GM23338 (cell line): ENCODE measurements at regions not wholly inside any gene's neighbourhood (a gene's known extent, or its start where the extent isn't known, plus 50 kb on each side); places are given as distances from the start of the nearest gene placed in this dataset.
A peak's percentile ranks its signal among the peaks of the same experiment; 100 is the strongest.

Experiments used
- ATAC-seq: fragments of 200-7000 bp; cut with Tn5 transposase; 3 replicates; pipeline ENCODE4 v1.9.1; 2020
- DNase-seq: peaks from one replicate; pipeline ENCODE4 v3.0.0-alpha.2; 2015; ENCODE audit warnings: low spot score
- H2AFZ ChIP-seq: fragments of 200-600 bp; sonication (generic); 2 replicates; pipeline ENCODE4 v1.8.0; 2016; ENCODE audit warnings: antibody characterized with exemption, mild to moderate bottlenecking, moderate library complexity
- H3F3A ChIP-seq: fragments of 200-600 bp; sonication (generic); replicated peaks from 2 replicates; pipeline ENCODE4 v1.8.0; 2017; ENCODE audit warnings: antibody characterized with exemption, mixed run types, low read depth
- H3K27ac ChIP-seq: fragments of 200-600 bp; sonication (generic); 2 replicates; pipeline ENCODE4 v1.6.1; 2016; ENCODE audit warnings: low read depth
- H3K27me3 ChIP-seq: fragments of 200-600 bp; sonication (generic); 2 replicates; pipeline ENCODE4 v1.8.0; 2016; ENCODE audit warnings: mild to moderate bottlenecking, mixed run types, moderate library complexity; ENCODE audit not compliant: insufficient read depth
- H3K36me3 ChIP-seq: fragments of 200-600 bp; sonication (generic); 2 replicates; pipeline ENCODE4 v1.8.0; 2016; ENCODE audit warnings: mild to moderate bottlenecking; ENCODE audit not compliant: insufficient read depth
- H3K4me1 ChIP-seq: fragments of 200-600 bp; sonication (generic); 2 replicates; pipeline ENCODE4 v1.8.0; 2016; ENCODE audit warnings: mild to moderate bottlenecking, moderate library complexity; ENCODE audit not compliant: insufficient read depth
- H3K4me2 ChIP-seq: fragments of 200-600 bp; sonication (generic); 2 replicates; pipeline ENCODE4 v1.7.1; 2017; ENCODE audit warnings: mixed run types
- H3K4me3 ChIP-seq: fragments of 200-600 bp; sonication (generic); 2 replicates; pipeline ENCODE4 v1.6.1; 2016; ENCODE audit warnings: mixed run types
- H3K79me2 ChIP-seq: fragments of 200-600 bp; sonication (generic); replicated peaks from 2 replicates; pipeline ENCODE4 v1.8.0; 2017; ENCODE audit warnings: mild to moderate bottlenecking; ENCODE audit not compliant: insufficient read depth
- H3K9me2 ChIP-seq: fragments of 200-600 bp; sonication (generic); 2 replicates; pipeline ENCODE4 v1.8.0; 2017; ENCODE audit not compliant: insufficient read depth
- H4K20me1 ChIP-seq: fragments of 200-600 bp; sonication (generic); replicated peaks from 2 replicates; pipeline ENCODE4 v1.8.0; 2017; ENCODE audit warnings: mild to moderate bottlenecking; ENCODE audit not compliant: insufficient read depth
- H3K27ac Mint-ChIP-seq: 2 replicates; pipeline ENCODE4 v1.8.0; 2020; ENCODE audit warnings: inconsistent platforms, mild to moderate bottlenecking, moderate library complexity, mixed read lengths
- H3K27me3 Mint-ChIP-seq: 3 replicates; pipeline ENCODE4 v1.8.0; 2022; ENCODE audit warnings: low read depth, mild to moderate bottlenecking, moderate library complexity, mixed read lengths, inconsistent platforms; ENCODE audit not compliant: insufficient read depth, poor library complexity
- H3K36me3 Mint-ChIP-seq: 3 replicates; pipeline ENCODE4 v1.8.0; 2021; ENCODE audit warnings: low read depth, mild to moderate bottlenecking, inconsistent platforms, moderate library complexity, mixed read lengths
- H3K4me1 Mint-ChIP-seq: 3 replicates; pipeline ENCODE4 v1.8.0; 2020; ENCODE audit warnings: mild to moderate bottlenecking, inconsistent platforms, mixed read lengths
- H3K4me3 Mint-ChIP-seq: 3 replicates; pipeline ENCODE4 v1.8.0; 2021; ENCODE audit warnings: moderate library complexity, mild to moderate bottlenecking, inconsistent platforms, mixed read lengths
- H3K9me3 Mint-ChIP-seq: 3 replicates; pipeline ENCODE4 v1.8.0; 2020; ENCODE audit warnings: moderate library complexity, mild to moderate bottlenecking, inconsistent platforms, mixed read lengths
- EZH2phosphoT487 ChIP-seq: fragments of 200-600 bp; sonication (generic); IDR thresholded peaks from one replicate; pipeline ENCODE4 v1.8.1; 2018; ENCODE audit warnings: antibody characterized with exemption; ENCODE audit not compliant: unreplicated experiment
- POLR2AphosphoS5 ChIP-seq: IDR thresholded peaks from 2 replicates; pipeline ENCODE4 v1.6.1; 2016; ENCODE audit warnings: antibody characterized with exemption, low read depth
- ZNF462 ChIP-seq: fragments of 250-450 bp; sonication (Bioruptor Pico); IDR thresholded peaks from 2 replicates; pipeline ENCODE4 v1.5.0; 2020; ENCODE audit warnings: mild to moderate bottlenecking, moderate library complexity
- TF ChIP-seq, protein P1 (sequence below), 2 experiments: fragments of 200-600 bp in 1 of 2; sonication (generic) in 1 of 2; conservative IDR thresholded peaks; 2 replicates each; pipeline versions ENCODE4 v1.5.1 to v1.6.1; 2016 to 2017; ENCODE audit warnings: antibody characterized with exemption in 2 of 2, low read depth in 2 of 2, mild to moderate bottlenecking in 2 of 2, moderate library complexity in 1 of 2

DNA sequence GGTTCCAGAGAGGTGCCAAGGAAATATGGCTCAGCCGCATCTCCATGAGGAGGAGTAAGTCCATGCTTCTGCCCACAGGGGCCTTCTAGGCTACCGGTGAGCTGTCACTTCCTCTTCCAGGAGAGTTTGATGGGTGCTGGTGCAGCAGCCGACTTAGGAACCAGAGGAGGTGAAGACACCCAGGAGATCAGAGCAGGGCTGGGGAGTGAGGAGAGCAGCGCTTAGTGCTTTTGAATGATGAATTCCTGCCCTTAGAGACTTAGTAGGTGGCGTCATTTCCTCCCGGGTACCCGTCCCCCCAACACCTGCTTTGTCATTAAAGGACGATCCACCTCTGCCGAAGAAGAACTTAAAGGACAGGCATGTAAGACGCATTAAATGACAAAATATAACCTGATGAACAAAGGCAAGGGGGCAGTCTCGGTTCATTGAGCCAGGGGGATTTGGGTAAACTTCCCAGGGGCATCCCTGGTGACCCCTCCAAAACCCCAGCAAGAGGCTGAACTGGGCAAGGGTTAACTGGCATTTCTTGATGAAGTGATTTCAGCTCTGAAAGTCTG is 67.6 kb downstream of the HES1 start (continued):
- no peak for TF ChIP-seq ZNF462 (CRISPR knock-in tag)
- TF ChIP-seq EZH2phosphoT487 = no peak

DNA sequence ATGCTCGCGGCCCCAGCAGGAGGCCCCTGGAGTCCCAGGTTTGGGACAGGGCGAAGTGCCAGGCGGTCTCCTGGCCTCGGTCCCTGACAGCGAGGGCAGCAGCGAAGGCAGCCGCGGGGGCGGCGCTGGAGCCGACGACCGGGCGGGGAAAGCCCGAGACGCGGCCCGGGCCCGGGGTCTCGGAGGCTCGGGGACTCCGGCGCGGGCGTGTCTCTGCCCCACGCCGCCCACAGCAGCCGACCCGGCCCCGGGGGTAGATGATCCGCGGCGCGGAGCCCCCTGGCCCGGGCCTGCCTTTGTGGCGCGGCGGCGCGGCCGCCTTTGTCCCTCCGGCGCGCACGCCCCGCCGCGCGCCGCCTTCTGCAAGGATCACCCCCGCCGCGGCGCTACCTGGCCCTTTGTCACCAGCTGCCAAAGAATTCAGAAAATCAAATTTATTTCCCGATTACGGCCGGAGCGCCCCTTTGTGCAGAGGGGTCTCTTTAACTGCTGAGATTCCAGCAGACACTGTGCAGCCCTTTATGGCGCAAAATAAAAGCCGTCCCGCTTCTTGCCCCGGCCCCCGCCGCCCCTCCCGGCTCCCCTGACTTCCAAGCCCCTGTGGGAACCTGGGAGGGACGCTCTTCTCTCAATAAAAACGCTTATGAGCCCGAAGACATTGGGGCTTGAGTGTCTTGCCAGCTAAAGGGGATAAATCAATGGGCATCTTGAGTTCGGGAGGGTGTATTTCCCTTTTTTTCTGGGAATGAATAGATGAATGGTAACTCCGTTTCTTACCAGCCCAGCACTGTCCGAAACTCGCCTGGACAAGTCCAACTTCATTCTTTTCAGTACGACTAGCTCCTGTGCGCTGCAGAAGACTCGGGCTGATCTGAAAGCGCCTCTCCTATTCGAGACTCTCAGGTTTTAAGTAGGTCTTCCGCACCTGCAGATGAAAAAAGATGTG is 68.4 kb downstream of the HES1 start:
- Histone ChIP-seq H3K27me3 (peaks cover 32% of the 10 kb centered on the region), H3K4me2 (peak overlapping the region; percentile 90), H3K4me3 (peak overlapping the region; percentile 65), H4K20me1 (no peaks in the 10 kb centered on the region), H3K9me2 (no peaks in the 10 kb centered on the region), H3K79me2 (no peaks in the 10 kb centered on the region), H3K27ac (no peak overlapping the region), H3K36me3 (no peaks in the 10 kb centered on the region), H3F3A (no peaks in the 10 kb centered on the region), H3K4me1 (peaks cover 24% of the 10 kb centered on the region), H2AFZ (peak overlapping the region; percentile 97)
- Mint-ChIP-seq H3K4me1 (peaks cover 32% of the 10 kb centered on the region), H3K4me3 (peak overlapping the region; percentile 70), H3K9me3 (no peaks in the 10 kb centered on the region; the same call in 2 of the 3 replicates), H3K36me3 (no peaks in the 10 kb centered on the region), H3K27ac (no peak overlapping the region), H3K27me3 (peaks cover 20% of the 10 kb centered on the region)
- ATAC-seq = peak; percentile 81
- no peak for TF ChIP-seq POLR2AphosphoS5
- TF ChIP-seq, protein P1, sequence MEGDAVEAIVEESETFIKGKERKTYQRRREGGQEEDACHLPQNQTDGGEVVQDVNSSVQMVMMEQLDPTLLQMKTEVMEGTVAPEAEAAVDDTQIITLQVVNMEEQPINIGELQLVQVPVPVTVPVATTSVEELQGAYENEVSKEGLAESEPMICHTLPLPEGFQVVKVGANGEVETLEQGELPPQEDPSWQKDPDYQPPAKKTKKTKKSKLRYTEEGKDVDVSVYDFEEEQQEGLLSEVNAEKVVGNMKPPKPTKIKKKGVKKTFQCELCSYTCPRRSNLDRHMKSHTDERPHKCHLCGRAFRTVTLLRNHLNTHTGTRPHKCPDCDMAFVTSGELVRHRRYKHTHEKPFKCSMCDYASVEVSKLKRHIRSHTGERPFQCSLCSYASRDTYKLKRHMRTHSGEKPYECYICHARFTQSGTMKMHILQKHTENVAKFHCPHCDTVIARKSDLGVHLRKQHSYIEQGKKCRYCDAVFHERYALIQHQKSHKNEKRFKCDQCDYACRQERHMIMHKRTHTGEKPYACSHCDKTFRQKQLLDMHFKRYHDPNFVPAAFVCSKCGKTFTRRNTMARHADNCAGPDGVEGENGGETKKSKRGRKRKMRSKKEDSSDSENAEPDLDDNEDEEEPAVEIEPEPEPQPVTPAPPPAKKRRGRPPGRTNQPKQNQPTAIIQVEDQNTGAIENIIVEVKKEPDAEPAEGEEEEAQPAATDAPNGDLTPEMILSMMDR (conservative IDR thresholded peaks at IDR 0.05; ENCODE audit: low read depth in 2 of 2) = 0 out of 4 replicates have a peak, but pooled peaks have one; percentile 11 to 13
- peak; percentile 57 for DNase-seq
